ENCODE measurements at regions not wholly inside any gene's neighbourhood (a gene's known extent, or its start where the extent isn't known, plus 50 kb on each side); places are given as distances from the start of the nearest gene placed in this dataset.
"Not testable (repeated sequence)": the region's sequence is repeated elsewhere in the genome, so short reads cannot be mapped to it uniquely, and the experiment has no call there.

DNA sequence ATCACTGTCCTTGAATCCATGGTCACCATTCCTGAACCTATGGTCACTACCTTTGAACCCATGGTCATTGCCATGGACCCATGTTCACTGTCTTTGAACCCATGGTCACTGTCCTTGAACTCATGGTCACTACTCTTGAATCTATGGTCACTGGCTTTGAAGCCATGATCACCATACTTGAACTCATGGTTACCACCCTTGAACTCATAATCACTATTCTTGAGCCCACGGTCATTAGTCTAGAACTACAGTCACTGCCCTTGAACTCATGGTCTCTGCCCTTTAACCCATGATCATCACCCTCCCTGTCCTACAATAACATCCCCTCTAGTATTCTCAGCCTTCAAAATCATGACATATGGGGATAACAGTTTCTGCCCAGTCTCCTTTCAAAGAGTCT is 270.5 kb downstream of the CXCL12 start:
- no peak for DNase-seq (ENCODE audit: low read depth, low spot score)

DNA sequence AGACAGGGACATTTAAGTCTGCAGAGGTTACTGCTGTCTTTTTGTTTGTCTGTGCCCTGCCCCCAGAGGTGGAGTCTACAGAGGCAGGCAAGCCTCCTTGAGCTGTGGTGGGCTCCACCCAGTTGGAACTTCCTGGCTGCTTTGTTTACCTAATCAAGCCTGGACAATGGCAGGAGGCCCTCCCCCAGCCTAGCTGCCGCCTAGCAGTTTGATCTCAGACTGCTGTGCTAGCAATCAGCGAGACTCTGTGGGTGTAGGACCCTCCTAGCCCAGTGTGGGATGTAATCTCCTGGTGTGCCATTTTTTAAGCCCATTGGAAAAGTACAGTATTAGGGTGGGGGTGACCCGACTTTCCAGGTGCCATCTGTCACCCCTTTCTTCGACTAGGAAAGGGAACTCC is 272.6 kb downstream of the CXCL12 start:
- not testable (repeated sequence) for DNase-seq (ENCODE audit: low read depth, low spot score)

DNA sequence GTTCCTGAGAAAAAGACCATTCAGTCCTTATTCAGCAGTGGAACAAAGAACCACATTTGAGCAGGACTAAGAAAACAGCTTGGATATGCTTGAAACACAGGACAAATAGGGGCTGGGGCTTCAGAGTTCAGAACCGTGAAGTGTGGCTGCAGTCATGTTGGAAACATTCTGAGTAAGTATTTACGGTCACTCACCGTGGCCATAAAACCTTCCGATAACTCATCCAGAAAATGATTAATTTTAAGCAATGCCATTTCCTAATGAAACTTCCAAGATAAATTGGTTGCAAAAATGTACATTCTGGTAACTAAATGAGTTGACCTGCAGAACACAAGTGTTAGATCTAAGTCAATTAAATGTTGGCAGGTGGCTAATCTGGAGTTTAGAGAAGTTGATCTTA is 279.2 kb downstream of the CXCL12 start:
- DNase-seq (ENCODE audit: low read depth, low spot score) = no peak

DNA sequence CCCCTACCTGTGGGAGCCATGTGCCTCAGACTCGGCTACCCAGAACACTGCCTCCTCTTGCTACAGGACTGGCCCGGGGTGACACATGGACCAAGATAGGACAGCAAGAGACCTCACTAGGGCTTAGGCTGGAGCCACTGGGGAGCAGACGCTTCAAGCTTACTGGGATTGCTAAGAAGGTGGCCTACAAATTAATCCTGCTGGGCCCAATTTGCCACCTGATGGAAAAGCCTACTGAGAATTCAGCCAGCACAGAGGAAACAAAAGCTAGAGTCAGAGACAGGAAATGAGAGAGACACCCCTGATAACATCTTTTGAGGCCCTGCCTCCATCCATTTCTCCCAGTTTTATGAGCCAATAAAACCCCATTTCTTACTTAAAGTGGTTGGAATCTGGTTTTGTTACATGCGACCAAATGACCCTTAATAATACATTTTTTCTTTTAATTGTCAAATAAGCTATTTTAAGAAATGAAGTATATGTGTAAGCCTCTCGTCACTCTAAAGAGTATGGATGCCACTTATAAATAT is 282.1 kb downstream of the CXCL12 start:
- DNase-seq (ENCODE audit: low read depth, low spot score) = no peak

DNA sequence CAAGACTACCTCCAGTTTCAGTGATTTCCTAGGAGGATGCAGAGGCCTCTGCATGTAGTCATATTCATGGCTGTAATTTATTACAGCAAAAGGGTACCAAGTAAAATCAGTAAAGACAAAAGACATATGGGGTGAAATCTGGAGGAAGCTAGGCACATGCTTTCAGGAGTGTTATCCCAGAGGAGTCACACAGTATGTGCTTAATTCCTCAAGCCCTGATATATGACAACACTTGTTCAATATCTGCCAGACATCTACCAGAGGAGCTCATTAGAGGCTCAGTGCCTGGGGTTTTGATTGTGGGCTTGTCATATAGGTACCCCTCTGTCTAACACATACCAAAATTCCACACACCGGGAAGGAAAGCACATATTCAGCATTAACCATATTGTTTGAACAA is 283.8 kb downstream of the CXCL12 start:
- no peak for DNase-seq (ENCODE audit: low read depth, low spot score)

DNA sequence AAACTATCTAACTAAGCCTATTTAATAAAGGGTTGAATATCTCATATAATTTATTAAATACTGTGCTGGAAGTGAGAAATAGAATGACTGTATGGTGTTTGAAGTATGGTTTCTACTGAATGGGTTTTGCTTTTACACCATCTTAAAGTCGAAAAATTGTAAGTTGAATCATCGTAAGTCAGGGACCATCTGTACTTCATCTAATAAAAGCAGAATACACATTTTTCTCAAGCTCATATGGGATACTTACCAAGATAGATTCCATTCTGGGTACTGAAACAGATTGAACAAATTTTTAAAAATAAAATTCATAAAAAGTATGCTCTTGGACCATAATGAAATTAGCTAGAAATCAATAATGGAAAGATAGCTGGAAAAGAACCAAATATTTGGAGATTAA is 285.4 kb downstream of the CXCL12 start:
- DNase-seq (ENCODE audit: low read depth, low spot score) = no peak

DNA sequence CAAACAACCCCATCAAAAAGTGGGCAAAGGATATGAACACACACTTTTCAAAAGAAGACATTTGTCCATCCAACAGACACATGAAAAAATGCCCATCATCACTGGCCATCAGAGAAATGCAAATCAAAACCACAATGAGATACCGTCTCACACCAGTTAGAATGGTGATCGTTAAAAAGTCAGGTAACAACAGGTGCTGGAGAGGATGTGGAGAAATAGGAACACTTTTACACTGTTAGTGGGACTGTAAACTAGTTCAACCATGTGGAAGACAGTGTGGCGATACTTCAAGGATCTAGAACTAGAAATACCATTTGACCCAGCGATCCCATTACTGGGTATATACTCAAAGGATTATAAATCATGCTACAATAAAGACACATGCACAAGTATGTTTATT is 288.7 kb downstream of the CXCL12 start:
- not testable (repeated sequence) for DNase-seq (ENCODE audit: low read depth, low spot score)

DNA sequence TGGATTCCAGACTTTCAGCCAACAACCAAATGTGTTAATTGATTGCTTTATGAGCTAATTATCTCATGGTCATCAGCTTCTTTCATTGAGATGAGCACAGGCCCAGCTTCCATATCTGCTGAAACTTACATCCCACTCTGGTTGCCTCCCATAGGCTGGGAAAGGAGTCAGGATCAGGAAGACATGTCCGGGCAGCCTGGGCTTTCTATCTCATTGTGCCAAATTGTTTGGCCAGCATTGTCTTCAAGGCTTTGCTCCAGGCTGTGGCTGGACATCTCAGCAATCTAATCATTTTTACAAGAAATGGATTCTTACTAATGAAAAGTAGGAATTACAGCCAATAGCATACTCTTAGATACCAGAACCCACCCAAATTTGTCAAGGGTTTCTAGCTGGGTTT is 295.2 kb downstream of the CXCL12 start:
- no peak for DNase-seq (ENCODE audit: low read depth, low spot score)

DNA sequence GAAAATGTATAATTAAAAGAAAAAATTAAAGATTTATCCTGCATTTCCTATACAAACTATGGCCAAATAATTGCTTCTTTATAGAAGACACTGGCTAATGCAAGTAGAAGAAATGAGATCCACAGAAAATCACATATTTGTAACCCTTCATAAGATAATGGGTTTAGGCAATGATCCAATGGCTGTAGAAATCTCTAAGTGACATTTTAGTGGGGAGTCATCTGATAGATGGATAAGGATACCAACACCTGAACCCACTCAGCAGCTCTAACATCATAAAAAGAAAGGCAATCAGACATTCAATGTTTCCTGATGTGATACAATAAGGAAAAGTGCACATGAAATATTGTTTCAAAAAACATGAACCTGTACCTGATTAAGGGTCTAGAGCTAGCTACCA is 297.5 kb downstream of the CXCL12 start:
- no peak for DNase-seq (ENCODE audit: low read depth, low spot score)

DNA sequence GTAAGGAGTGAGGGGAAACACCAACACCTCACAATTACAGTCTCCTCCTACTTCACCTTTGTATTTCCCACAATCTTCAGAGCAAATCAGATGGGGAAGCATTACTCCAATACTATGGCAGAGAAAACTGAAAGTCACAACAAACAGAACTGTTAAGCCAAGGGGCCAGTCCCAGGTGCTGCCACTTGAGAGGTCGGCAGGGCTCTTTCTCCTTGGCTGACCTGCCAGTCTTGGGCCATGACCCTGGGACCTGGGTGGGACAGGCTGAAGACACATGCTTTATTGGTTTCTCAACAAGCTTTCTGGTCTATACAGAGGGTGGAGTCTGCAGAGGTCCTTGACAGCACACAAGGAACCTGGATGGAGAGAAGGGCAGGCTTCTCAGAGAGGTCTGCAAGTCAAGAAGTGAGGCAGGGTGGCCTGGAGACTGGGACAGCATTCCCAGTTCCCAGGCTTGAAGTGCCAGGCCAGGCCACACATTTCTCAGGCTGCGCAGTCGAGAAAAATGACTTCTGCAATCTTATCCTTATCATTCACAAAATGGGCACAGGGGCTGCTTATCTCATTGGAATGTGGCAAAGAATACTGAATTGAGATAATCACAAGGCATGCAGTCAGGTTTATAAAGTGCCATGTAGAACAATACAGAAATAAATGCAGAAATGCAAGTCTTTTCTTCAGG is 301.0 kb downstream of the CXCL12 start:
- DNase-seq (ENCODE audit: low read depth, low spot score) = no peak

DNA sequence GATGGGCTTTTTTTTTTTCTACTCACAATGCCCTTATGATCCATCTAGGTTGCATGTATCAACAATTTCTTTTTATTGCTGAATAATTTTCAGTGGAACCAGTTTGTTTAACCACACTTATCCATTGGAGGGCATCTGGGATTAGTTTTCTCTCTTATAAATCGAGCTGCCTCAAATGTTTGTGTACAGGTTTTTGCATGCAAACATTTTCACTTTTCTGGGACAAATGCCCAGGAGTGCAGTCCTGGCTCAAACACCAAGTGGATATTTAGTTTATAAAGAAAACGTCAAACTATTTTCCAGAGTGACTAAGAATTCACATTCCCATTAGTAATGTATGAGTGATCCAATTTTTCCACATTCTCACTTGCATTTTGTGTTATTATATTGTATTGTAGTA is 313.4 kb downstream of the CXCL12 start:
- no peak for DNase-seq (ENCODE audit: low read depth, low spot score)

DNA sequence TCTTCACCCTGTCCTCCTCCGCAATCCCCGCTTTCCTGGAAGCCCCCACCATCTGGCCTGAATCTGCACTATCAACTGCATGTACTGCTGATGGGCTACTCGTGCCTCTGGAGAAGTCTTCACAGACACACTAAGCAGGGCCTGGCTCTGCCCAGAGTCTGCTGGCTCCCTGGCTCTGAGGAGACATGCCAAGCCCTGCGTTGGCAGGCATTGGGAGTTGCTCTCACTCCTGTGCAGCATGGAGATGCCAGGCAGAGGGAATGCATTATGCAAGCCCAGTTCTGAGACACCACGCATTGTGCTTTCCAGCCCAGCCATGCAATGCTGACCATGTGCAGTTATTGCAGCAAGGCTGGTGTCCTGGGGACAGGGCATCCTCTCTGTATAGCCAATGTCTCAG is 314.6 kb downstream of the CXCL12 start:
- no peak for DNase-seq (ENCODE audit: low read depth, low spot score)

DNA sequence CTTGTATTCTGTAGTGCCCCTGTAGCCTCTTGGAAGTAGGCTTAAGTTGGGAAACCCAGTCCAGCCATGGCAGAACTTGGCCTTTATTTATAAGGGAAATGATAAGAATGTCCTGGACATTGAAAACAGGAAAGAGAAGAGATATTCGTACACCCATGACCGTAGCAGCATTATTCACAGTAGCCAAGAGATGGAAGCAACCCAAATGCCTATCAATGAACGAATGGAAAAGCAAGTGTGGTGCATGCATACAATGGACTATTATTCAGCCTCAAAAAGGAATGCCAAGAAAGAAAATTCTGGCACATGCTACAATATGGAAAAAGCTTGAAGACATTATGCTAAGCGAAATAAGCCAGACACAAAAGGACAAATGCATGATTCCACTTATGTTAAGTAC is 315.3 kb downstream of the CXCL12 start:
- DNase-seq (ENCODE audit: low read depth, low spot score) = no peak

DNA sequence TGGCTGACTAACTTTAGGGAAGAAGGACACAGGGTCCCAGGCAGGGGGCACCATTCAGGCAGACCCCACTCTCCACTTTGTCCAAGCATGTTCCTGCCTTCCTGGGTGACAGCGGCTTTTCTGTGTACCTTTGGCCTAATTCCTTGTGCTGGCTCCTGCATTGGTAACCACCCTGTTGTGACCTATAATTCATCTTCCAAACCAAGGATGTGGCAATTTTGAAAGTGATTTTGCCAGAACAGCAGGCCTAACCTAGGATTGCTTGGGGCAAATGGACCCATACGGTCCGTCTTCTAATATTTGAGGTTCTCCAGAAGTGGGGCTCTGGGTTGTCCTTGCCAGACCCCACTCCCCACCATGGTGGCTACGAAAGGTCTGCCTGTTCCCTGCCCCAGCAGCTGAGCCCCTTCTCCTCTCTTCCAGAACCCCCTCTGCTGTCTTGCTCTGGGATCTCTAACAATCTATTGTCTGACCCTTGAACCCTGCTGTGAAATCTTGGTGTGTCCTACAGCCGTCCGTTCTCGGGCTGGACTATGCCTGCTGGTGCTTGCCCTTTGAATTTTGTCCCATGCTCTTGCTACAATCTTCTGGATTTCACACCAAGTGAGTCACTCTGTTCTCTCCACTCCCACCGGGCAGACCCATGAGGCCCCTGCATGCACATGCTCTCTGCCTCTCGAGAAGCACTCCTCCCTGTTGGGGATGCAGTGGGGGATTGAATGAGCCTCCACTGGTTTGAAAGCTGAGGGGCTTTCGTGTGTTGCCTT is 316.0 kb downstream of the CXCL12 start:
- no peak for DNase-seq (ENCODE audit: low read depth, low spot score)

DNA sequence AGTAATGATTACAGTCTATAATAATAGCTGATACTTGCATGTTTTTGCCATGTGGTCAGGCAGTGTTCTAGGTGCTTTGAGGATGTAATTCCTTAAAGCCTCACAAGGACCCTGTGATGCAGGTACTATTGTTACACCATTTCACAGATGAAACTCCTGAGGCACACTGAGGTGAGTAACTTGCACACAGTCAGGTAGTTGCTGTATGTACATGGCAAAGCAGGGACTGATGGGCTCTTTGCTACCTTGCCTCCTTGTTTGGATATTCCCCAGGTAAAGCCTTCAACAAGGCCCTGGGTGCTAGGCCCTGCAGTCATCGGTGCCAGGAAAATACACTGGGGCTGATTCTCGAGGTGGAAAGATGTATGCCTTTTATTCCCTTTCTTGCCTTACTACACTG is 317.5 kb downstream of the CXCL12 start:
- DNase-seq (ENCODE audit: low read depth, low spot score) = no peak

DNA sequence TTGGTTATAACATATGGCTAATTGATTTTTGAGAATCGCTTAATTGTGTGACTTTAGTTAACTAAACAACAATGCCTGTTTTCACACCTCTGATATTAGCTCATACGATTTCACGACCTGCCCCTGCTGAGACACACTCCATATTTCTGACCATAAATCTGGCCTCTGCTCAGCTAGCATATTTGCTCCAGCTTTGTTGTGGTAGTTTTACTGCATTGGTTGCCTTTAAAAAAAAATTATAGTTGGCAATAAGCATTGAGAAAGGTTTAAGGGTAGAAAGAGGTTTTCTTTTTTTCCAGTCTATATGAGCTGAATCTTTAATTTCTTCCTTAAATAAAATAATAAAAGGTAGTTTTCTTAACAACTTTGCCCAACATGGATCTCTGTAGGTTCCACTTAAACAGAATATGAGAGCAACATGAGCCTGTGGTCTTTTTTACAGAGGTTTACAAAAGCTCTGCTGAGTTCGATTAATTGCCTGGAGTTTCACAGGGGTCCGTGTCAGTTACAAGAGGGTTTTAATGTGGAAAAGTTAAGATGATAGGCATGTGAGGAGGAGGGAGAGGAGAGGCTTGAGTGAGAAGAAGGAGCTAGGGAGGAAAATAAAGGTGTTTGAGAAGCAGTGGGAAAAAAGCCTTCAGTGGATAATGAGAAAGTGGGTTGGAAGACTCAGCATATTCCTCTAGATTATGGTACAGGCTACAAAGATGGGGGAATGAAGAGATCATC is 318.2 kb downstream of the CXCL12 start:
- DNase-seq (ENCODE audit: low read depth, low spot score) = no peak

DNA sequence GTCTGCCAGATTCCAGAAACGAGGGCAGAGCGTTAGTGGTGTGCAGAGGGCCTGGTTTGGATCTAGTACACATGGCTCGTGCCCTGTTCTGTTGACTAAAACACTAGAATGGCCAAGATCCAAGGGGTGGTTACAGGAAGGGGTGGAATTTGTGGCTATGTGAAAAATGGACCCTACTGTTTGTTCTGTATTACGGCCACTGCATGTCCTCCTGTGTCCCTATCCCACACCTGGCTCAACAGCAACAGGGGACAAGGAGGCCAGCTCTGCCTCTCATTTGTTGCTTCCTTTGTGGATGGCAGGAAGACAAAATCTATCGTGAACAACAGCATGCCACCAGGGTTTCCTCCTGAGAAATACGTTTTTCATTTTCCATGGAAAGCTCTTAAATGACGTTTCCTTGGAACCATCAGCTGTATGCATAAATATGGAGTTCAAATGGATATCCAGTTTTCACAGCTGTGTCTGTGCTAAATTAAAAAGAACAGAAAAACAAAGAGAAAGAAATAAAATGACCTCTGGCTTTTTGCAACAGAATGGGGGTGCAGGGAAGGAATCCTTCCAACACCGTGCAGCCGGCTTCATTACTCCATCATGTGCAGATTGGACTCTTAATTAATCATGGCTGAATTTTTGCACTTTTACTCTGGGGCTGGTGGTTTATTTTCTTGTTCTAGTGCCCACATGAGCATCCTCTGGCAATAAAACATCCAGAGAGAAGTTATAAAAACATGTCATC is 318.9 kb downstream of the CXCL12 start:
- no peak for DNase-seq (ENCODE audit: low read depth, low spot score)

DNA sequence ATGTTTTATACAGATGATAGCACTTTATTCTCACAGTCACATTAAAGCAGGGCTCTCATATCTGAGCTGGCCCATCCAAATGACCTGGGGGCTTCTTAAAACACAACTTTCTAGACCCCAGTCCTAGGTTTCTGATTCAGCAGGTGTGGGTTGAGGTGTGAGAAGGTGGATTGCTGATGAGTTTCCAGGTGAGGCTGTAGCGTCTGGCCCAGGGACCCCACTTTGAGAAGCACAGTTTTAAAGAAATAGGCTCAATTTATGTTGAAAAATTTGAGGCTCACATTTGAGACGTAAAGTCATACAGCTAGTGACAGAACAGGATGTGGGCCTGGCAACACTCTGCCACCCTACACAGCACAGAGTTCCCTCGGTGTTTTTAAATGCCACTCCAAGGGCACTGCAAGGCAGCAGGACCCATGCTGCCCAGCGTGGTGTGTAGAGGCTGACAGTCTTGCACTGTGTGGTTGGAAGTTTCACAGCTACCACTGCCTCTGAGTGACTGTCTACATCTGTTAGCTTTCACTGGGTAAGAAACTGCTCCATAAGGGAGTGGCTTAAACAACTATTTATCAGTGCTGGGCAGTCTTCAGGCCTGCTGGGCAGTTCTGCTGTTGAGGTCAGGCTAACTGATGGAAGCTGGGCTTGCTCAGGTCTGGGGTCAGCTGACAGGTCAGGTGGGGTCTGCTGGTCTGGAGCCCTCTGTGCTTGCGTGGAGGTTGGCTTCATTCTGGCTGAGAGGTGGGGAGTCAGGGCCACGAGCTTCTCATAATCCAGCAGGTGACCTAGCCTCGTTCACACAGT is 319.7 kb downstream of the CXCL12 start:
- no peak for DNase-seq (ENCODE audit: low read depth, low spot score)

DNA sequence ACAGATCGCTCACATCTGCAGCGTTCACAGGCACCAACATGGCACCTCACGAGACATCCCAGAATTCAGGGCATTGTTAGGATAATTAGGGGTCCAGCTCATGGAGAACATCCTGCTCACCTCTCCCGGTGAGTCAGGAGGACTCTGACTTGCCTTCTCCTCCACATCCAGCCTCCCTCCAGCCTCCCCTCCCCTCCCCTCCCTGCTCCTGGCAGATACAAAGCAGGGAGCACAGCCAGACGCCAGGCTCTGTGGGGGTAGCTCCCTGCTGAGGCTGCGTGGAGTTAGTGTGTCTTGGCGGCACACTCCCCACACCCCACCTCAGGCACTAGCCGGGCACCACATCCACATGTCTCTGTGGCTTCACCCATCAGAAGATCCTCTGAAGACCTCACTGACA is 320.6 kb downstream of the CXCL12 start:
- DNase-seq (ENCODE audit: low read depth, low spot score) = no peak

DNA sequence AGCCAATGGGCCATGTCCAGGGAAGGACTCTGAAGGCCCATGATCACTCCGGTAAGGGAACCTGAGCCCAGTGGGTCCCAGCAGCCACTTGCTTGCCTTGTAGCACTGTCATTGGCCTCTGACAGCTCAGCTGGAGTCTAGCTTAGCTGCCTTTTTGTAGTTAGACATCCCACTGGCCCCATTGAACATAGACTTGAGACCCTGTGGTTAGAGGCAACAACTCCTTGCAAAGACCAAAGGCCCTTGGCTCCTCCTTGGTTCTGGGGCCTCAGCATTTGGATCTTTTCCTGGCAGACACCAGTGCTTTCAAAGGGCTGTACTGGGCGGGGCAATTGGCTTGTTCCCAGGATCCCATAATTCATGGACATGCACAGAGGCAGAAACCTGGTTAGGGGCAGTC is 321.2 kb downstream of the CXCL12 start:
- no peak for DNase-seq (ENCODE audit: low read depth, low spot score)

DNA sequence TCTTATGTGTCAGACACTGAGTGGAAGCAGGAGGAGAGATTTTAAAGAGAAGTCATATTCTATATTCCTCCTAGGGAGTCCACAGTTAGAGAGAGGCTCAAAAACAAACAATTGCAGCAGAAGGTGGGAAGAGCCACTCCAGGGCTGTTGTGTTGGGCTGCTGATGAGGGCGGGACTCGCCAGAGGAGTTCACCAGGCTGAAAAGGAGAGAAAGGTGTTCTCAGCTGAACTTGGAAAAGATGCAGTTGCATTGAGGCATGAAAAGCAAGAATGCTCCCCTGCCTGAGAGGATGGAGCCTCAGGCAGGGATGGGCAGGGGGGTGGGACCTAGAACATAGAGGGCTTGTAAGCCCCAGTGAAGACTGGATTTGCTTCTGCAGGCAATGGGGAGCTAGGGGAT is 324.2 kb downstream of the CXCL12 start:
- DNase-seq (ENCODE audit: low read depth, low spot score) = no peak
